Ascending aorta (tissue), 2 donors: ENCODE measurements at regions not wholly inside any gene's neighbourhood (a gene's known extent, or its start where the extent isn't known, plus 50 kb on each side); places are given as distances from the start of the nearest gene placed in this dataset.
"Not testable (repeated sequence)": the region's sequence is repeated elsewhere in the genome, so short reads cannot be mapped to it uniquely, and the experiment has no call there.

ENCODE experiments used
- DNase-seq, 2 donors: peaks; one replicate each; pipeline ENCODE4 v3.0.0-alpha.2; 2019; ENCODE audit warnings: low spot score in 2 of 2
- H3K27ac ChIP-seq, 2 donors: fragments of 200-600 bp; sonication (generic); one replicate each; pipeline ENCODE4 v1.5.1; 2016 to 2017; ENCODE audit warnings: mild to moderate bottlenecking in 1 of 2
- H3K27me3 ChIP-seq: fragments of 200-600 bp; sonication (generic); one replicate; pipeline ENCODE4 v1.5.1; 2017
- H3K36me3 ChIP-seq, 2 donors: fragments of 200-600 bp; sonication (generic); one replicate each; pipeline ENCODE4 v1.5.1; 2016
- H3K4me1 ChIP-seq, 2 donors: fragments of 200-600 bp; sonication (generic); one replicate each; pipeline ENCODE4 v1.5.1; 2016 to 2017; ENCODE audit warnings: mild to moderate bottlenecking in 1 of 2
- H3K4me3 ChIP-seq, 2 donors: fragments of 200-600 bp; sonication (generic); one replicate each; pipeline ENCODE4 v1.5.1; 2016 to 2017; ENCODE audit warnings: mild to moderate bottlenecking in 1 of 2
- H3K9me3 ChIP-seq, 2 donors: fragments of 200-600 bp; sonication (generic); one replicate each; pipeline ENCODE4 v1.5.1; 2016
- intact Hi-C: fragments of 100-400 bp; cut with DNase I; formaldehyde crosslinking; loops from one replicate; pipeline ENCODE4 v1.15.1; 2023
- TF ChIP-seq, protein P1 (sequence below), 3 experiments: fragments of 200-600 bp in 2 of 3; fragments of 450-650 bp in 1 of 3; sonication (generic) in 2 of 3; IDR thresholded peaks; one replicate each; pipeline ENCODE4 v1.5.1; 2016 to 2019; ENCODE audit warnings: antibody characterized with exemption in 3 of 3, mild to moderate bottlenecking in 1 of 3, moderate library complexity in 1 of 3

DNA sequence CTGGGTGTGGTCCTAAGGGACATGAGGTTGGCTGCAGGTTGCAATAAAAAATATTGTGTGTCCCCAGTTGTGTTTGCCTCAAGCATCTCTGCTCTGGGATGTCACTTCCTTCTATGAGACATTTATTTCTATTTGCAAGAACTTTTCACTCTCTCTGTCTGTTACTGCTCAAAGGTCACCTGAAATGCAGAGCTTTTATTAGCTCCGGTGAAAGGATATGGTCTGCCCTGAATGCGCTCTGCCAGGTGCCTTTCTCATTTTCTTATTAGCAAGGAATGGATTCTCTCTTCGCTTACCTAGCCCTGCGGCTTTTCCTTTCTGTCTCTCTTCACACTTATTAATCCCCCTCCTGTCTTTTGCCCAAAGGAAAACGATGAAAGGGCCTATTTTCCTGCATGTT is 526.1 kb downstream of the TMEM38B start:
- H3K36me3 ChIP-seq: no peaks in the 10 kb centered on the region
- no peak overlapping the region for H3K27ac ChIP-seq
- H3K4me3 ChIP-seq: no peak overlapping the region
- DNase-seq: no peak
- H3K9me3 ChIP-seq: no peaks in the 10 kb centered on the region
- intact Hi-C loops: no loop called here
- TF ChIP-seq, protein P1, sequence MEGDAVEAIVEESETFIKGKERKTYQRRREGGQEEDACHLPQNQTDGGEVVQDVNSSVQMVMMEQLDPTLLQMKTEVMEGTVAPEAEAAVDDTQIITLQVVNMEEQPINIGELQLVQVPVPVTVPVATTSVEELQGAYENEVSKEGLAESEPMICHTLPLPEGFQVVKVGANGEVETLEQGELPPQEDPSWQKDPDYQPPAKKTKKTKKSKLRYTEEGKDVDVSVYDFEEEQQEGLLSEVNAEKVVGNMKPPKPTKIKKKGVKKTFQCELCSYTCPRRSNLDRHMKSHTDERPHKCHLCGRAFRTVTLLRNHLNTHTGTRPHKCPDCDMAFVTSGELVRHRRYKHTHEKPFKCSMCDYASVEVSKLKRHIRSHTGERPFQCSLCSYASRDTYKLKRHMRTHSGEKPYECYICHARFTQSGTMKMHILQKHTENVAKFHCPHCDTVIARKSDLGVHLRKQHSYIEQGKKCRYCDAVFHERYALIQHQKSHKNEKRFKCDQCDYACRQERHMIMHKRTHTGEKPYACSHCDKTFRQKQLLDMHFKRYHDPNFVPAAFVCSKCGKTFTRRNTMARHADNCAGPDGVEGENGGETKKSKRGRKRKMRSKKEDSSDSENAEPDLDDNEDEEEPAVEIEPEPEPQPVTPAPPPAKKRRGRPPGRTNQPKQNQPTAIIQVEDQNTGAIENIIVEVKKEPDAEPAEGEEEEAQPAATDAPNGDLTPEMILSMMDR (IDR thresholded peaks at IDR 0.05): no peak
- H3K27me3 ChIP-seq: no peaks in the 10 kb centered on the region
- H3K4me1 ChIP-seq: no peaks in the 10 kb centered on the region

DNA sequence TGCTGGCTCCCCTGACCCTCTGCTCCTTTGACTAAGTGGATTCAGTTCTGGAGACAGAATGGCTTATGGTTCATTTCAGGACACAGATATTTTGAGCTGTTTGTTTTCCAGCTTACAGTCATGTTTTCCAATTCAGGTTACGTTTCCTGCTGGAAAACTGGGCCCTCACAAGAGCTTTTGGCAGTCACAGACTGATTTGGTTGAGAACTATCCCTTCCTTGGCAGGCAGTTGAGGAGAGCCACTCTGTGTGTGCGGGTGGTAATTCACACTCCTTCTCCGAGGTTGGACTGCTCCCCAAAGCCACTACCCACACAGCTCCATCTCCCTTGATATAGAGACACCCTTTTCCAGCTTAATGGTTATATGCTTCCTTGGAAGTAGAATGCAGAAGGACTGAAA is 534.5 kb downstream of the TMEM38B start:
- no peak overlapping the region for H3K27ac ChIP-seq
- intact Hi-C loops: no loop called here
- TF ChIP-seq, protein P1 (IDR thresholded peaks at IDR 0.05): no peak
- H3K27me3 ChIP-seq: no peaks in the 10 kb centered on the region
- no peaks in the 10 kb centered on the region for H3K4me1 ChIP-seq
- H3K36me3 ChIP-seq: no peaks in the 10 kb centered on the region
- no peaks in the 10 kb centered on the region for H3K9me3 ChIP-seq
- no peak overlapping the region for H3K4me3 ChIP-seq
- DNase-seq: no peak

DNA sequence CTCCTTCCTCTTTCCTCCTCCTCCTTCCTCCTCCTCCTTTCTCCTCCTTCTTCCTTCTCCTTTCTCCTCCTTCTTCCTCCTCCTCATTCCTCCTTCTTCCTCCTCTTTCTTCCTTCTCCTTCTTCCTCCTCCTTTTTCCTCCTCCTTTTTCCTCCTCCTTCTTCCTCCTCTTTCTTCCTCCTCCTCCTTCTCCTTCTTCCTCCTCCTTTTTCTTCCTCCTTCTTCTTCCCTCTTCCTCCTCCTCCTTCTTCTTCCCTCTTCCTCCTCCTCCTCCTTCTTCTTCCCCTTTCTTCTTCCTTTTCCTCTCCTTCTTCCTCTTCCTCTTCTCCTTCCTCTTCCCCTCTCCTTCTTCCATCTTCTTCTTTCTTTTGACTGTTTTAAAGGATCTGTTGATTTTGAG is 538.8 kb downstream of the TMEM38B start:
- no peak overlapping the region for H3K27ac ChIP-seq
- TF ChIP-seq, protein P1 (IDR thresholded peaks at IDR 0.05): no peak
- no peaks in the 10 kb centered on the region for H3K27me3 ChIP-seq
- DNase-seq: no peak
- no peaks in the 10 kb centered on the region for H3K9me3 ChIP-seq
- intact Hi-C loops: no loop called here
- no peaks in the 10 kb centered on the region for H3K4me1 ChIP-seq
- no peak overlapping the region for H3K4me3 ChIP-seq
- H3K36me3 ChIP-seq: no peaks in the 10 kb centered on the region

DNA sequence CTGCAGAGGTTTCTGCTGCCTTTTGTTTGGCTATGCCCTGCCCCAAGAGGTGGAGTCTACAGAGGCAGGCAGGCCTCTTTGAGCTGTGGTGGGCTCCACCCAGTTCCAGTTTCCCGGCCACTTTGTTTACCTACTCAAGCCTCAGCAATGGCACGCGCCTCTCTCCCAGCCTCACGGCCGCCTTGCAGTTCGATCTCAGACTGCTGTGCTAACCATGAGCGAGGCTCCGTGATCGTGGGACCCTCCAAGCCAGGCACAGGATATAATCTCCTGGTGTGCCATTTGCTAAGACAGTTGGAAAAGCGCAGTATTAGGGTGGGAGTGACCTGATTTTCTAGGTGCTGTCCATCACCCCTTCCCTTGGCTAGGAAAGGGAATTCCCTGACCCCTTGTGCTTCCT is 566.6 kb downstream of the TMEM38B start:
- H3K9me3 ChIP-seq, H3K27me3 ChIP-seq, H3K4me1 ChIP-seq, H3K4me3 ChIP-seq, DNase-seq, H3K36me3 ChIP-seq, intact Hi-C loops, H3K27ac ChIP-seq: not testable (repeated sequence)

DNA sequence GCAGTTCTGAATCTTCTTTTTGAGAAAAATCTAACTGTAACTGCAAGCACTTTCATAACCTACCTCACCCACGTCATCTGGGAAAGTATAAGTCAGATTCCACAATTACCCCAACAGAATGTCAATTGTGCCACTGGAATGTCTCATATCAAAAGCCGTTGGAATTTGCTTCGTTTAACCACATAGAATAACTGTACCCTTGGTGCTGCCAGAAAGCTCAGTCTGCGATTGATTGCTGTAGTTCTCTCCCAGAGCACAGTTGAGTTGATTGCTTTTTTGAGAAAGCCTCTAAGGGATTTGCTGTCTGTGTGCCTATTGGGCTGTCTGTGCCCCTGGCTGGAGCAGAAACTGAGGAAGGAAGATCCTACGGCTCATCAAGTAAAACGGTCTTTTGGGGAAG is 583.6 kb downstream of the TMEM38B start:
- no peak for DNase-seq
- Histone ChIP-seq H3K27ac (no peak overlapping the region), H3K4me1 (no peaks in the 10 kb centered on the region), H3K27me3 (no peaks in the 10 kb centered on the region), H3K36me3 (no peaks in the 10 kb centered on the region), H3K9me3 (no peaks in the 10 kb centered on the region), H3K4me3 (no peak overlapping the region)
- intact Hi-C loops: no loop called here
- TF ChIP-seq, protein P1 (IDR thresholded peaks at IDR 0.05): no peak

DNA sequence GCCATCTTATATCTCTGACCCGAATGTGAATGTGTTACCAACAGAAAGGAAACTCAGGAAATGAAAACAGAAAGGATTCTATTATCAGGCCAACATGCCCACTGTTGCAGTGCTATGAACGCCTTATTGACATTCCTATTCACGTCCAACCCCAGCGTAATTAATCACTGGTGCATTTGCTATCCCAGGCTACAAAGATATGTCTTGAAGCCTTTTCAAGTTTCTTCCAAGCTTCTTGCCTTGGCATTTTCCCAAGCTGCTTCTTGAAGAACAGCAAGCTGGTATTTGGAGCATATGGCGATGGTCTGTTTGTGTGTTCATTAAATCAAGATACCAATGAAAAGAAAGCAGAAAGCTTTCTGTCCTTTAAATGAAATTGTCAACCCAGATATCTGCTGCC is 579.2 kb upstream of the ZNF462 start:
- TF ChIP-seq, protein P1 (IDR thresholded peaks at IDR 0.05): no peak
- Histone ChIP-seq H3K27ac (no peak overlapping the region), H3K36me3 (no peaks in the 10 kb centered on the region), H3K27me3 (no peaks in the 10 kb centered on the region), H3K4me3 (no peak overlapping the region), H3K4me1 (no peaks in the 10 kb centered on the region), H3K9me3 (no peaks in the 10 kb centered on the region)
- DNase-seq: no peak
- intact Hi-C loops: no loop called here
